Activated CD4-positive, alpha-beta T cell treated with anti-CD3 and anti-CD28 coated beads, Interleukin-2, amount 50 U/mL, for 16 hours (primary cell): ENCODE measurements at regions not wholly inside any gene's neighbourhood (a gene's known extent, or its start where the extent isn't known, plus 50 kb on each side); places are given as distances from the start of the nearest gene placed in this dataset.

Source experiments
- DNase-seq: peaks from one replicate; pipeline ENCODE4 v3.0.0-alpha.2; 2020

- DNase-seq = no peak
These were observed 359.5 kb downstream of the ZNF521 start for GRCh38 chr18:24992491-24992890.

DNA sequence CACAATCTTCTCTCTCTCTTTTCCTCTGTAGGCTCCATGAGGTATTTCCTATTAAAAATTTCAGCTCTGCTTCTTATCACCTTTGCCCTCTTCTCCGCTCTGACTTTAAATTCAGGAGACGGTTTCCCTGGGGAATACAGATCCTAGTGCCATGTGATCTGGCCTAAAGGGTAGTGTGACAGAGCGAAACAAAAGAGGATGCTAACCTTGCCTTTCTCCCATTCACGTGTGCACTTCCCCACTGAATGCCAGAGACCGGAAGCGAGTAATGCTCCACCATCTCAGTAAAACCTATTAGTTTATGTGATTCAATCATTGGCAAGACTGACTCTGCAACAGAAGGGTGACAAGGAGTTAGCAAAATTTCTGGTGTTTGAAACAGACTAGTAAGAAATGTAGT, 358.3 kb downstream of the ZNF521 start:
- DNase-seq = no peak

GRCh38 chr18:24995056-24995455, 356.9 kb downstream of the ZNF521 start:
- no peak for DNase-seq

DNA sequence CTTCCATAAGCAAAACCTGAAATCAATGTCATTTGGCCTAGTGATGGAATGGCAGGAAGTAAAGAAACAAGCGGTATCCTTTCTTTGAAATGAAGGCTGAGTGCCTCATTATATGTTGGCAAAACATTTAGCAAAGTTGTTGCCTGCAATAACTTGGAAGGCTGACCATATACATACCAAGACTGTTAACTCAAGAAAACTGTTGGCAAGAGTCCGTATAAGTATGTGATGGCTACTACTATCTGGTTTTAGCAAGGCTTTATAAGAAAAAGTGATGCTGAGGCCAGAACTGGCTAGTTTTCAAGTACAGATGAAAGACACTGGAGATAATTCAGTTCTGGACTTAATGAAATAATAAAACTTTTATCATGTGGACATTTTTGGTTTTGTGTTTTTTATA, 356.2 kb downstream of the ZNF521 start:
- no peak for DNase-seq

- no peak for DNase-seq
These were observed 352.2 kb downstream of the ZNF521 start for GRCh38 chr18:24999650-25000267.

DNA sequence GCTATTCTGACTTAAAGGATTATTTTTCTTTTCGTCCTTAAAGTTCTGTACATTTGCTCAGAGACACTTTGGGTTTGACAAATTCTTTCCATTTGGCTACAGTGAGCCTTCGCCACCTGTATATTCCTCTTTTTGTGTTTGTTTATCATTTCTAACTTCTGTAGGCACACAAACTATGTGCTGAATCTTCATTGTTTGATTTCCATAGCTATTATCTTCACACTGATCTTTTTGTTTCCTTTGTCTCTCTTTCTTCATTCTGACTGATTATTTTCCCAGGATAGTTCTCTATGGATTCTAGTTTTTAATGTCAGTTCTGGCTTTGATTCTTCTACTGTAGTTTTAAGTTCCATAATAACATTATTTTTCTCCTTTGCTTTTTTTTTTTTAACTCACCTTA, 350.2 kb downstream of the ZNF521 start:
- no peak for DNase-seq

DNA sequence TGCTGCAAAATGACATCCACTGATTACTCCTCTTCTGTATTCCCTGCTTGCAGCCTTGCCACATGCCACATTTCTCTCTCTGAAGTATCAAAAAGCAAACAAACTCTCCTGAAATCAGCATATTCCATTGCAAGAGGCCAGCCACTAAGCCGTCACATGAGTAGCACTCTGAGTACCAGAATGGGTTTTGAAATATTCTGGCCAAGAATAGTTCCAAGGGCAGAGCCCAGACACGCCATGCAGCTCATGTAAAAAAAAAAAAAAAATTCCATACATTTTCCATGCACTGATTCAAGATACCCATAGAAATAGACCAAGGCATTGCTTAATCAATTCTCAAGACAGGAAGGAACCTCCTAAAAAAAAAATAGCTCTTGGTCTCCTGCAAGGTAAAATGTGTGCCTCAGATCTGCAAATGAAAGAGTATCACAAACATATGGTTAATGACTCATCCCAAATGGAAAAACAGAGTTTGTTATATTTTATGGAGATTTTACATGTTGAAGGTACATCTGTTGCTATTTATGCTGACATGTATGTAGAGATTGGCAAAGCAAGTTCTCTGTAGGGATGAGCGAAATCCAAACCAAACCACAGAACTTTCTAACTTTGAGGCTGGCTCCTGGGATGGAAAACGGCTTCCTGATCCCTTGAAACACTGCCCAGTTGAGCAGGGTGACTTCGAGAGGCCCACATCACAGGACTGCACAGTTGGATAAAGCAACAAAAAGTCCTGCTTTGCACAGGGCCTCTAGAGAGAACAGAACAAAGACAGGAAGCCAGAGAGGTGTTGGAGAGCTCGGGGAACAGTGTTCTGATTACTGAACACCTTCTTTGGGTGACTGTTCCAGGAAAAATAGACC, 346.2 kb downstream of the ZNF521 start:
- no peak for DNase-seq

DNA sequence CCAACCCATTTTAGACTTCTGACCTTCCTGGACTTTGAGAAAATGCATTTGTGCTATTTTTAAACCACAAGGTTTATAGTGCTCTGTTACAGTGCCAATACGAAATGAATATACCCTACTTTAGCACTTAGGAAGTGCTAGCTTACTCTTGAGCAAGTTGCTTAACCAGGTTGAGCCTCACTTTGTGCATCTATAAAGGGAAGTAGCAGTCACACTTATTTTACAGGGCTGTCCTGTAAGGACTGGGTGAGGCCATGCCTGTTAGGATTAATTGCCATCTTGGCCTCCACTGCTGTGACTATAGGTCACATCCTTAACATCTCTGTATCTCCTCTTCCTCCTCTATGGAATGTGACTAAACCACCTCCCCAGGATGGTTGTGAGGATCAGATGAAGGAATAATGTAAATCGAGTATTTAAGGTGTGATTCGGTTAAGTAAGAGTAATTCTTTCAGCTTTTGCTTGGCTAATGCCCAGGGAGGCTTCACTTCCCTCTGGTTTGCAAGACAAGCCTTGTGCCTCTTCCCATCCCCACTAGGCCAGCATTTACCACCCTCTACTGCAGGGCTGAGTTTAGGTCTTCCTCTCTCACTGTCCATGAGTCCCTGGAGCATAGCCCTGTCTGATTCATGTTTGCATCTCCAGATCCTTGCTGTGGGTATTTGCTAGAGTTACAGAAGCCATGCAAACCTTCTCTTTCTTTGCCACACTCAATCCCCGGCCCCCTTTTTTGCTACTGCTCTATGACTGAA, 341.2 kb downstream of the ZNF521 start:
- no peak for DNase-seq
